HEK293T (cell line): ENCODE measurements at regions not wholly inside any gene's neighbourhood (a gene's known extent, or its start where the extent isn't known, plus 50 kb on each side); places are given as distances from the start of the nearest gene placed in this dataset.

Experiments
- BHLHE40 ChIP-seq: fragments of 450-650 bp; IDR thresholded peaks from 2 replicates; pipeline ENCODE4 v1.6.1; 2016; ENCODE audit warnings: mild to moderate bottlenecking, moderate library complexity, borderline replicate concordance
- TARDBP ChIP-seq: fragments of 450-650 bp; IDR thresholded peaks from 2 replicates; pipeline ENCODE4 v1.6.1; 2016

GRCh38 chr14:34229140-34229539, 232.9 kb downstream of the SPTSSA start:
- TF ChIP-seq BHLHE40 (no peak), TARDBP (no peak)
